ENCODE measurements at regions not wholly inside any gene's neighbourhood (a gene's known extent, or its start where the extent isn't known, plus 50 kb on each side); places are given as distances from the start of the nearest gene placed in this dataset.

GRCh38 chr13:103328899-103329298, 262.7 kb upstream of the SLC10A2 start:
- TF ChIP-seq, protein P1, sequence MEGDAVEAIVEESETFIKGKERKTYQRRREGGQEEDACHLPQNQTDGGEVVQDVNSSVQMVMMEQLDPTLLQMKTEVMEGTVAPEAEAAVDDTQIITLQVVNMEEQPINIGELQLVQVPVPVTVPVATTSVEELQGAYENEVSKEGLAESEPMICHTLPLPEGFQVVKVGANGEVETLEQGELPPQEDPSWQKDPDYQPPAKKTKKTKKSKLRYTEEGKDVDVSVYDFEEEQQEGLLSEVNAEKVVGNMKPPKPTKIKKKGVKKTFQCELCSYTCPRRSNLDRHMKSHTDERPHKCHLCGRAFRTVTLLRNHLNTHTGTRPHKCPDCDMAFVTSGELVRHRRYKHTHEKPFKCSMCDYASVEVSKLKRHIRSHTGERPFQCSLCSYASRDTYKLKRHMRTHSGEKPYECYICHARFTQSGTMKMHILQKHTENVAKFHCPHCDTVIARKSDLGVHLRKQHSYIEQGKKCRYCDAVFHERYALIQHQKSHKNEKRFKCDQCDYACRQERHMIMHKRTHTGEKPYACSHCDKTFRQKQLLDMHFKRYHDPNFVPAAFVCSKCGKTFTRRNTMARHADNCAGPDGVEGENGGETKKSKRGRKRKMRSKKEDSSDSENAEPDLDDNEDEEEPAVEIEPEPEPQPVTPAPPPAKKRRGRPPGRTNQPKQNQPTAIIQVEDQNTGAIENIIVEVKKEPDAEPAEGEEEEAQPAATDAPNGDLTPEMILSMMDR (conservative IDR thresholded peaks at IDR 0.05 in 1 of 2, IDR thresholded peaks at IDR 0.05 in 1 of 2; ENCODE audit: extremely low read depth in 1 of 2, insufficient read depth in 1 of 2, low read depth in 1 of 2, low read length in 2 of 2): peak in 1 of 2 donors; percentile 10
- TF ChIP-seq EZH2 (IDR thresholded peaks at IDR 0.05; ENCODE audit: borderline replicate concordance, low read length): no peak

Data from mammary epithelial cell (primary cell).